HG02884 (cell line): ENCODE measurements at regions not wholly inside any gene's neighbourhood (a gene's known extent, or its start where the extent isn't known, plus 50 kb on each side); places are given as distances from the start of the nearest gene placed in this dataset.

Experiments used
- ATAC-seq: cut with Tn5 transposase; IDR thresholded peaks from one replicate; pipeline ENCODE4 v1.9.1; 2021; ENCODE audit warnings: mild to moderate bottlenecking, moderate library complexity; ENCODE audit not compliant: unreplicated experiment

GRCh38 chr1:213371847-213372619 lies 321.0 kb downstream of the RPS6KC1 start:
- ATAC-seq, result no peak

DNA sequence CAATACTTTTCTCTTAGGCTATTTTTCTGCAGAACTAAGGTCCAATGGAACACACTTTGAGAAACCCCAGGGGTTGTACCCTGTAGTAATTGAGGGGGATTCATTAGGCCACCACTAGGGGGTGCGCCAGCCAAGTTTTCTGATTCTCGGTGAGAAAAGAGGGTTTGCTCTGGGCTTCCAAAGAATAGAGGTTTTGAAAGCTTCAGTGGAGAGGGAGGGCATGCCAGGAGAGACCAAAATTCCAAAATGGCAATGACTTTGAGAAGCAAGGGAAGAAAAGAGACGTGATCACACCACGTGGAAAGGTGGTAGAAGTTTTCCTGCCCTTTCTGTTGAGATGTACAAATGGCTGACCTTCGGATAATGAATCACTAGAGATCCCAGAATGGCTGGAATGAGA lies 323.3 kb downstream of the RPS6KC1 start:
- ATAC-seq, result peak; percentile 88

- no peak for ATAC-seq
These were observed 324.0 kb downstream of the RPS6KC1 start for GRCh38 chr1:213375002-213375401.

GRCh38 chr1:213376862-213377372 lies 325.9 kb downstream of the RPS6KC1 start:
- no peak for ATAC-seq

DNA sequence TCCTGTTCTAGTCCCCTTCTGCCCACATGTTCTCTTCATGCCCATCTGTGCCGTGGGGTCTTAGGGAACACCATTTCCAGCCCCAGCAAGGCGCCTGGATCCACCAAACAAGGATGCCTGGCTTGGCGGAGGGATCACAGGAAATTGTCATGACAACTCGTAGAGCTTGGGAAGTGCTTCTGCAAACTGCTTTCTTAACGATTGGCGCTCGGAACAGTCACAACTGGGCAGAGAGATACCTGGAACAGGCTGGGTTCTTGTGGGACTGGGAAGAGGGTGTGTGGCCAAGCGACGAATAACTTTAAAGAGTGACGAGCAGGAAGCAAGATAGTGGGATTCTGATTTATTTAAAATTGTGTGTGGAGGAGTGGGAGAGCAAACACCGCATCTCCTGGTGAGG lies 329.8 kb downstream of the RPS6KC1 start:
- ATAC-seq, result no peak

GRCh38 chr1:213381572-213382084 lies 330.6 kb downstream of the RPS6KC1 start:
- ATAC-seq, result no peak

DNA sequence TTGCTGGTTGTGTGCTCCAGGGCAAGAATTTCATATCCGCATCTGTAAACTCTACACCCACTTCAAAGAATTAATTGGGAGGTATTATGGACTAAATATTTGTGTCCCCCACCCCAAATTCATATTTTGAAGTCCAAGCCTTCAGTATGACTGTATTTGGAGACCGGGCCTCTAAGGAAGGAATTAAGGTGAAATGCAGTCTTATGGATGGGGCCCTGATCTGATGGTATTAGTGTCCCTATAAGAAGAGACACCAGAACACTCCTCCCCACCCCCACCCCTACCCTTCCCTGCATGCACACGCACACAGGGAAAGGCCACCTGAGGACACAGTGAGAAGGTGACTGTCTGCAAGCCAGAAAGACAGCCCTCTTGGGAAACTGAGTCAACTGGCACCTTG lies 332.4 kb downstream of the RPS6KC1 start:
- no peak for ATAC-seq

- no peak for ATAC-seq
These were observed 334.2 kb downstream of the RPS6KC1 start for GRCh38 chr1:213385201-213385600.

GRCh38 chr1:213385806-213386324 lies 334.8 kb downstream of the RPS6KC1 start:
- no peak for ATAC-seq

DNA sequence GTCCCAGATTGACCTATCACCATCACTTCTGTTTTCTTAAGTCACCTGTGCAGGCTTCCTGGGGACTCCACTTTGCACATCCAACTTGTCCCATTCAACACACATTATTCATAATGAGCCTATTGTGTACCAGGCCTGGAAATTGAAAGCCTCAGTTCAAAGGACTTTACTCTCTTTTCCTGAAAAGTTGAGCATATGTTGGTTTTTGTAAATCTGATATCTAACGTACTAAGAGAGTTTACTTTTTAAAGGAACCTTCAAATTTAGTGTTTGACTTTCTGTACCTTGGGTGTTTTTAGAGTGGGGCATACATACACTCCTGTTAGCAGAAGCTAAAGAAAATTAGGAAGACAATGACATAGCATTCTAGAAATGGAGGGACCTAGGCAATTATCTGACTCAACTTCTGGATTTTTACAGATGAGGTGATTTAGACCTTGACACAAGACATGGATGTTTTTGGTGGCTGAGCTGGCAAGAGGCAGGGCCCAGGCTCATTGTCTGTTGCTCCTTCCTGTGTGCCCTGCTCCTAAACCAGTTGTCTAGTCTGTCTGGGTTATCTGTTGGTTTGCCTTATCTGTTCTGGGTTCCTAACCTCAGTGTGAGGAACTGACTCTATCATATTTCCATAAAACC lies 336.5 kb downstream of the RPS6KC1 start:
- no peak for ATAC-seq

GRCh38 chr1:213388199-213388598 lies 337.2 kb downstream of the RPS6KC1 start:
- ATAC-seq, result no peak

DNA sequence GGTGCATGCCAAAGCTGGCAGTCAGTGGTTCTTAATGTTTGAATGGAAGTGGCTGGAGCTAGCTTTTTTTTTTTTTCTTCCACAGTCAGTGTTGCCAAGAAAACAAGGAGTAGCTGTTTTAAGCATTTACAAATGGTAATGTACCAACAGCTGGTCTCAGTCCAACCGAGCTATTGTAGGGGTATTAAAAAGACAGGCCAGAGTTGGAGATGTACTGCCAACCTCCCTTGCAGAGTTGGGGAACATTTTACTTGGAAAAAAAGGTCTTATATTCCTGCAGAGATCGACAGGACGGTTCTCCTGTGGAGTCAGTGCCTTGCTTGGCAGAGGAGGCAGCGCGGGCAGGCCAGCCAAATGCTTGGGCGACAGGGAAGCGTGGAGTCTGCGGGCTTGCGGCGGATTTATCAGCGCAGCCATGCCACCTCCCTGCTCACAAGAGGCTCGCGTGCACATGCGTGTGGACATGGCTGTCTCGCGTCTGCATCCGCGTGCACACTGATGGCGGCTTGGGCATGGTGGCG lies 338.1 kb downstream of the RPS6KC1 start:
- no peak for ATAC-seq

- ATAC-seq, result no peak
These were observed 340.4 kb downstream of the RPS6KC1 start for GRCh38 chr1:213391445-213391844.

GRCh38 chr1:213393860-213394259 lies 342.8 kb downstream of the RPS6KC1 start:
- no peak for ATAC-seq

GRCh38 chr1:213394837-213395236 lies 343.8 kb downstream of the RPS6KC1 start:
- ATAC-seq, result no peak

- no peak for ATAC-seq
These were observed 346.6 kb downstream of the RPS6KC1 start for GRCh38 chr1:213397638-213398037.

DNA sequence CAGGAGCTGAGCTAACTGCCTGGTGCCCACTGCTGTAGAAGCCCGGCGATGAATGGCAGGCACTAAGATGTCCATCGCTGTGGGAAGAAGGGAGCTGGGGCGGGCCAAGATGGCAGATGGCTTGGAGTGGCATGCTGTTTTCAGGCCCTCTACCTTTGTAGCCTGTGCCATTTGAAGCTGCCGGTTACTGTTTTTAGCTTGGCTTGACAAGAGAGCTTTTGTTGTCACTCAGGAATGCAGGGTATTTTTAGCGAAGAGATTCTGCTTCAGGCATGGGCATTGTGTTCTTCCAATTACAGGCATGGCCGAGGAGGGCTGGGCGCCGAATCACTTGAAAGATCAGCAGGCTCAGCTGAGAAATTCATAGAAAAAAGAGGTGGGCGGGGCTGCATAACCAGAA lies 348.7 kb downstream of the RPS6KC1 start:
- ATAC-seq, result no peak

- ATAC-seq, result no peak
These were observed 358.2 kb downstream of the RPS6KC1 start for GRCh38 chr1:213409208-213409631.

- no peak for ATAC-seq
These were observed 358.9 kb downstream of the RPS6KC1 start for GRCh38 chr1:213409971-213410370.

- ATAC-seq, result no peak
These were observed 363.3 kb downstream of the RPS6KC1 start for GRCh38 chr1:213414346-213414745.

DNA sequence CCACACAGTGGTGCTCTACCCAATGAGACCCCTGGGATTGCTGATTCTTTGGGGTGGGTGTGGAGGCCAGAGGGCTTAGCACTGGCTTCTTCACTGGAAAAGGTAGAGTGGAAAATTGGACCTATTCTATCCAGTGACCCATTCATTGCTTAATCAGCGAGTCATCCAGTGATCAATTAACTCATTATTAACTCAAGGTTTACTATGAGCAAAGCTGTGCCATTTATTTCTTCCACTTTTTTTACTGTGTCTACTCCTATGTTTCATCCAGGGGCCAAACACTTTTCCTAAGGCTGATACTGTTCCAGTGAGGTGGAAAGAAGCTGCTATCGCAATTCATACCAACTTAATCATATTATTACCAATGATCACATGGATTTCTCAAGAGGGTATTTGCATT lies 363.9 kb downstream of the RPS6KC1 start:
- no peak for ATAC-seq
